ENCODE measurements at regions not wholly inside any gene's neighbourhood (a gene's known extent, or its start where the extent isn't known, plus 50 kb on each side); places are given as distances from the start of the nearest gene placed in this dataset.

DNA sequence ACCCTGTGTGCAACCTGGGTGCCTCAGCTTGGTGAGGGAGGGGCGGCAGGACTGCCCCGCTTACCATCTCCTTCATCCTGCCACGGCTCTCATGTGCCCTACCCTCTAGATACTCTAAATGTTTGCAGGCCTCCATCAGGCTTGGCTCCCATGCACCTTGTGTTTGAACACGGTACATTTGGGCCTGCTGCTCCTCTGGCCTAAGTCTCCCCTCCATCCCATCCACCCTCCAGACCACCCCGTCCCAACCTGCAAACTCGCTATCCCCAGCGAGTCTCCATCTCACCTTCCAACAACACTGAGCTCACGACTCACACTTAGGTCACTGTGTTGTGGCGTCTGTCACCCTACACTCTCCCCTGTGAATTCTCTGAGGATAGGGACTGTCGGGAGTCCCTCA lies 274.2 kb downstream of the TEX29 start:
- ATAC-seq (no peak), DNase-seq (no peak)
- intact Hi-C loops (cut with DNase I; ENCODE audit: low total_unique reads): no loop called here
- H3K36me3 ChIP-seq: no peaks in the 10 kb centered on the region
- no peak overlapping the region for H3K27ac ChIP-seq
- peaks cover 0 to 2% (median 0%) of the 10 kb centered on the region in 3 donors for H3K27me3 ChIP-seq
- in situ Hi-C loops (cut with MboI; ENCODE audit: low sequenced_read_pairs in 4 of 4): no loop called here
- no peak for TF ChIP-seq POLR2A (IDR thresholded peaks at IDR 0.05)
- no peak for TF ChIP-seq CTCF (IDR thresholded peaks at IDR 0.05 in 4 of 5, conservative IDR thresholded peaks at IDR 0.05 in 1 of 5)
- H3K9me3 ChIP-seq: no peaks in the 10 kb centered on the region
- no peak overlapping the region for H3K4me3 ChIP-seq
- H3K4me1 ChIP-seq: no peaks in the 10 kb centered on the region

DNA sequence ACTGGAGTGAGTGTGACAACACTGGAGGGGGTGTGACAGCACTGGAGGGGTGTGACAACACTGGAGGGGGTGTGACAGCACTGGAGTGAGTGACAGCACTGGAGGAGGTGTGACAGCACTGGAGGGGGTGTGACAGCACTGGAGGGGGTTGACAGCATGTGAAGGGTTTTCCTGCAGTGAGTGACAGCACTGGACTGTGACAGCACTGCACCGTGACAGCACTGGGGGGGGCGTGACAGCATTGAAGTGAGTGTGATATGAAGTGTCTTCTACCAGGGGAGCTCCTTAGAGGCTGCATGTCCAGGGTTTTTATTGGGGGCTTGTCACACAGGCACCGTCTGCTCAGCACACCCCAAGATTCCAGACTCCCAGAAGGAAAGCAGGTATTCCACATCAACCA lies 274.8 kb downstream of the TEX29 start:
- intact Hi-C loops (cut with DNase I; ENCODE audit: low total_unique reads) (no loop called here), in situ Hi-C loops (cut with MboI; ENCODE audit: low sequenced_read_pairs in 4 of 4) (no loop called here)
- H3K4me1 ChIP-seq: no peaks in the 10 kb centered on the region
- ATAC-seq (no peak), DNase-seq (no peak)
- no peaks in the 10 kb centered on the region for H3K36me3 ChIP-seq
- TF ChIP-seq CTCF (IDR thresholded peaks at IDR 0.05 in 4 of 5, conservative IDR thresholded peaks at IDR 0.05 in 1 of 5) (no peak), POLR2A (IDR thresholded peaks at IDR 0.05) (no peak)
- H3K27me3 ChIP-seq: peaks cover 0 to 2% (median 0%) of the 10 kb centered on the region in 3 donors
- H3K9me3 ChIP-seq: no peaks in the 10 kb centered on the region
- H3K4me3 ChIP-seq: no peak overlapping the region
- no peak overlapping the region for H3K27ac ChIP-seq

DNA sequence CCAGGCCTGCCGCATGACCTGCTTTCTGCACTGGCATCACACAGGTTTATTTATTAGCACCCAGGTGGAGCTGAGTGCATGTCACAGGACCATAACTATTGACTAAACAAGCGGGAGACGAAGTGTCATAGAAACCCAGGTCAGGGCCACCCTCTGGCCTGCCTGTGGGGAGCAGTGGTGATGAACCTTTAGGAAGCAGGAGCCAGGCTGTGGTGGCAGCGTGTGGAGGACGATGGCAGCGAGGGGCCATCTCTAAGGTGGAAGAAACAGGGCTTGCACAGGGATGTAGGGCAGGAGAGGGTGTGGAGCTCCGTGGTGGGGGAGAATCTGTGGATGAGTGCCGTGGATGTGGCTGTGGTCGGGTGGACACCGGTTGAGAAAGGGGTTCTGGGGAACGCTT lies 275.3 kb downstream of the TEX29 start:
- ATAC-seq (no peak), DNase-seq (no peak)
- H3K4me3 ChIP-seq: no peak overlapping the region
- no peaks in the 10 kb centered on the region for H3K9me3 ChIP-seq
- H3K36me3 ChIP-seq: no peaks in the 10 kb centered on the region
- H3K4me1 ChIP-seq: no peaks in the 10 kb centered on the region
- TF ChIP-seq POLR2A (IDR thresholded peaks at IDR 0.05) (no peak), CTCF (IDR thresholded peaks at IDR 0.05 in 4 of 5, conservative IDR thresholded peaks at IDR 0.05 in 1 of 5) (no peak)
- intact Hi-C loops (cut with DNase I; ENCODE audit: low total_unique reads) (no loop called here), in situ Hi-C loops (cut with MboI; ENCODE audit: low sequenced_read_pairs in 4 of 4) (no loop called here)
- H3K27me3 ChIP-seq: peaks cover 0 to 2% (median 0%) of the 10 kb centered on the region in 3 donors
- no peak overlapping the region for H3K27ac ChIP-seq

DNA sequence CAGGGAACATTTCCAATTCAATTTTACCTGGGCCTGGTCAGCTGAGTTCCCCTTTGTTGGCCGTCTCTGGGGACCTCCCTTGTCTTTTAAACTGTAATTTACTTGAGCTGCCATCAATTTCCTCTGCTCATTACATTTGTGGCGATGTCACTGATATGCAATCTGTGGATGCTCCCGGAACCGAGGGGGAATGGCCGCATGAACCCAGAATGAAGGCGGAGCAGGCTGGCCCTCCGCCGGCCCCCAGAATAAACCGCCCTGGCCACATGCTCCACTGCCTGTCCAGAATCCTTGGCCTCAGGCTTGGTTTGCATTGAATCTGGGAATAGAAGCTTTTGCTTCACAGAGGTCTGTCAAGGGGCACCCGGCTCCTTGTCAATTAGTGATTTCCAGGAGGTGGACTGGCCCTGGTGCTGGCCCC lies 276.8 kb downstream of the TEX29 start:
- Histone ChIP-seq H3K36me3 (no peaks in the 10 kb centered on the region), H3K27me3 (peaks cover 0 to 2% (median 0%) of the 10 kb centered on the region in 3 donors), H3K4me3 (no peak overlapping the region), H3K9me3 (no peaks in the 10 kb centered on the region), H3K4me1 (no peaks in the 10 kb centered on the region), H3K27ac (no peak overlapping the region)
- intact Hi-C loops (cut with DNase I; ENCODE audit: low total_unique reads) (no loop called here), in situ Hi-C loops (cut with MboI; ENCODE audit: low sequenced_read_pairs in 4 of 4) (no loop called here)
- no peak for TF ChIP-seq CTCF (IDR thresholded peaks at IDR 0.05 in 4 of 5, conservative IDR thresholded peaks at IDR 0.05 in 1 of 5)
- no peak for TF ChIP-seq POLR2A (IDR thresholded peaks at IDR 0.05)
- ATAC-seq (no peak), DNase-seq (no peak)

DNA sequence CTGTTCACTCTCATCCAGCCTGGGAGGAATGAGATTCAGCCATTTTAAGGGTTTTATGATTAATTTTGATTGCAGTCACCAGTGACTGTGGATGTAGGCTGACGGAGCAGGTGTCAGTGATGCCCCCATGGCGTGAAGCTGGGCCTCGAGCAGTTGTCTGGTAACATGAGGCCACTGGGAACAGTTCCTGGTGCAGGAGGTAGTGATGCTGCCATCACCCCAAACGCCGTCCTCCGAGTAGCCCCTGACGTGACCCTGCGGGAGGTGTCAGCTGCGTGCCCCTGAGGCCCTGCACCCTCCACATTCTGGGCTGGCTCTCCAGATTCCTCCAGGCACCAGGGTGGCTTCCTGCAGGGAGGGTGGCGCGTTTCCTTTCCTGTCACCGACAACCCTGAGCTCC lies 277.2 kb downstream of the TEX29 start:
- intact Hi-C loops (cut with DNase I; ENCODE audit: low total_unique reads): no loop called here
- ATAC-seq (no peak), DNase-seq (no peak)
- Histone ChIP-seq H3K36me3 (no peaks in the 10 kb centered on the region), H3K4me1 (no peaks in the 10 kb centered on the region), H3K27ac (no peak overlapping the region), H3K27me3 (no peaks in the 10 kb centered on the region), H3K9me3 (no peaks in the 10 kb centered on the region), H3K4me3 (no peak overlapping the region)
- TF ChIP-seq POLR2A (IDR thresholded peaks at IDR 0.05) (no peak), CTCF (IDR thresholded peaks at IDR 0.05 in 4 of 5, conservative IDR thresholded peaks at IDR 0.05 in 1 of 5) (no peak)
- in situ Hi-C loops (cut with MboI; ENCODE audit: low sequenced_read_pairs in 4 of 4): no loop called here
